CD4-positive, CD25-positive, alpha-beta regulatory T cell (primary cell): ENCODE measurements at regions not wholly inside any gene's neighbourhood (a gene's known extent, or its start where the extent isn't known, plus 50 kb on each side); places are given as distances from the start of the nearest gene placed in this dataset.

Source experiments
- ATAC-seq, 2 donors: fragments of 150-1000 bp; cut with Tn5 transposase; one replicate each; pipeline ENCODE4 v1.10.0; 2021; ENCODE audit warnings: low read depth in 2 of 2, moderate number of reproducible peaks in 2 of 2, moderate library complexity in 1 of 2
- DNase-seq, 3 donors: peaks; one replicate each; pipeline versions ENCODE4 v3.0.0 to v3.0.0-alpha.2; 2012 to 2022; ENCODE audit warnings: mixed read lengths in 1 of 3
- H3K27ac ChIP-seq: one replicate; pipeline ENCODE4 v1.7.0; 2013; ENCODE audit warnings: mild to moderate bottlenecking, low read length; ENCODE audit not compliant: insufficient read depth, poor library complexity, severe bottlenecking
- H3K27me3 ChIP-seq: one replicate; pipeline ENCODE4 v1.7.0; 2013; ENCODE audit warnings: low read length; ENCODE audit not compliant: control insufficient read depth, insufficient read depth
- H3K36me3 ChIP-seq: one replicate; pipeline ENCODE4 v1.7.0; 2013; ENCODE audit warnings: mild to moderate bottlenecking, low read length, moderate library complexity; ENCODE audit not compliant: control insufficient read depth, insufficient read depth
- H3K4me1 ChIP-seq: 2 replicates; pipeline ENCODE4 v1.7.0; 2013; ENCODE audit warnings: mild to moderate bottlenecking, low read length; ENCODE audit not compliant: insufficient read depth, control insufficient read depth, poor library complexity, severe bottlenecking
- H3K4me3 ChIP-seq: one replicate; pipeline ENCODE4 v1.7.0; 2013; ENCODE audit warnings: low read depth, mild to moderate bottlenecking, low read length, moderate library complexity
- H3K9me3 ChIP-seq, 2 experiments: 1 replicate in 1 of 2; 2 replicates in 1 of 2; pipeline ENCODE4 v1.7.0; 2013; ENCODE audit warnings: low read length in 2 of 2, mild to moderate bottlenecking in 1 of 2, moderate library complexity in 1 of 2; ENCODE audit not compliant: control insufficient read depth in 2 of 2
- H3K27ac Mint-ChIP-seq, 3 donors: one replicate each; pipeline ENCODE4 v1.8.0; 2020 to 2022; ENCODE audit warnings: mild to moderate bottlenecking in 3 of 3, mixed read lengths in 3 of 3, moderate library complexity in 2 of 3
- H3K27me3 Mint-ChIP-seq: one replicate; pipeline ENCODE4 v1.8.0; 2022; ENCODE audit warnings: mild to moderate bottlenecking, mixed read lengths
- H3K36me3 Mint-ChIP-seq: one replicate; pipeline ENCODE4 v1.8.0; 2020; ENCODE audit warnings: mixed read lengths
- H3K4me1 Mint-ChIP-seq, 4 donors: one replicate each; pipeline ENCODE4 v1.8.0; 2020 to 2022; ENCODE audit warnings: mixed read lengths in 4 of 4, mild to moderate bottlenecking in 1 of 4
- H3K4me3 Mint-ChIP-seq, 4 donors: one replicate each; pipeline ENCODE4 v1.8.0; 2020 to 2022; ENCODE audit warnings: mild to moderate bottlenecking in 4 of 4, mixed read lengths in 4 of 4, moderate library complexity in 3 of 4
- H3K9me3 Mint-ChIP-seq, 7 donors: one replicate each; pipeline ENCODE4 v1.8.0; 2020 to 2022; ENCODE audit warnings: mixed read lengths in 7 of 7, mild to moderate bottlenecking in 3 of 7, moderate library complexity in 2 of 7

DNA sequence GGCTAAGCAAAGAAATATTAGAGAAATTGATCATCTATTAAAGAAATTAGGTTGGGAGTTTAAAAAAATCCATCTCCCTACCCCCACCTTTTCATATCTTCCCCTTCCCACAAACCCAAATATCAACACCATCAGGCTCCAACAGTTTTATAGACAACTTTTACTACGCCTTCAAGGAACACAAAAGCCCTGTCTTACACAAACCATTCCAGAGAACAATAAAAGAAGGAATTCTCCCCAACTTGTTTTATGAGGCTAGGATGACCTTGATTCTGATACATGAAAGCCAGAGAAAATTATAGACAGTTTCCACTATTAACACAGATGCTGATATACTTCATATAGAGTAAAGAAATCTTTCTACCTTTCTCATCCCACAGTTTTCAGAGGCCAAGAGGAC is 211.6 kb downstream of the OSR1 start:
- no peaks in the 10 kb centered on the region for H3K27me3 ChIP-seq
- H3K27ac ChIP-seq: no peak overlapping the region
- peaks cover 0 to 8% of the 10 kb centered on the region in 2 experiments for H3K9me3 ChIP-seq
- H3K36me3 Mint-ChIP-seq: no peaks in the 10 kb centered on the region
- no peaks in the 10 kb centered on the region for H3K4me1 ChIP-seq
- H3K4me1 Mint-ChIP-seq: no peaks in the 10 kb centered on the region
- no peak overlapping the region for H3K27ac Mint-ChIP-seq
- ATAC-seq (no peak), DNase-seq (no peak)
- no peaks in the 10 kb centered on the region for H3K27me3 Mint-ChIP-seq
- peaks cover 0 to 16% (median 4%) of the 10 kb centered on the region in 7 donors for H3K9me3 Mint-ChIP-seq
- no peak overlapping the region for H3K4me3 ChIP-seq
- H3K4me3 Mint-ChIP-seq: no peak overlapping the region
- H3K36me3 ChIP-seq: no peaks in the 10 kb centered on the region

DNA sequence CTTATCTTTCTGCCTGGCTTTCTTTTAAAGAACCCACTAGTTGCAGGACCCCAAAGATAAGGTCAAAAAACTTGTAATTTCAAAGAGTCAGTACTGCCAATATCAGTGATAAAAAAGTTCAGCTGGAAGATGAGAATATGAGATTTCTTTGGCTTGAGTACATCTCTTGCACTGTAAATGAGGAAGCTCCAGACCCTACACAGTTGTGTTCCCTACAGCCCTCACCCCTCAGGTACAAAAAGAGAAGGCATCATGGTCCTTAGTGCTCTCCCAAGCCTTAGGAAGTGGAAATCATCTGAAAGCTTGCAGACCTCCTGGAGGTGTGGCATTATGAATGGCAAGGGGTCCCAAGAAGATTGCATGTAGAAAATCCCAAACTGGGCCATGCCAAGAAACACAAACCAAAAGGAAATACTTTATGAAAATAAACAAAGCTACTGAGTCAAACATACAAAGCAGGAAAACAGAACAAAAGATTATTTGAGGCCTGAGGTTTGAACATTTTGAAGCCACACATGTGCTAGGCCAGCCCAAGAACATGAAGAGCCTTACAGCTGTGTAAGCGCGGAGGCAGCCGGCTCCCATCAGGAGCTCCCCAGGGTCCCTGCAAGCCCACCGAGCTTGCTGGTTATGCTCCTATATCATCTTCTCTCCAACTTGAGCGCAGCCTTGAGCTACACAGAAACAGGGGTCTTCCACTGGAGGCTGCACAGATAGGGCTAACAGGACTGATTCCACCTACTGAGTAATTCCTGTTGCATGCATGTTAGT is 217.0 kb downstream of the OSR1 start:
- Mint-ChIP-seq H3K27ac (no peak overlapping the region), H3K36me3 (no peaks in the 10 kb centered on the region), H3K4me3 (no peak overlapping the region), H3K27me3 (no peaks in the 10 kb centered on the region), H3K4me1 (no peaks in the 10 kb centered on the region), H3K9me3 (no peaks in the 10 kb centered on the region)
- Histone ChIP-seq H3K4me3 (no peak overlapping the region), H3K27ac (no peak overlapping the region), H3K4me1 (no peaks in the 10 kb centered on the region), H3K27me3 (no peaks in the 10 kb centered on the region), H3K9me3 (no peaks in the 10 kb centered on the region), H3K36me3 (no peaks in the 10 kb centered on the region)
- DNase-seq (no peak), ATAC-seq (no peak)

DNA sequence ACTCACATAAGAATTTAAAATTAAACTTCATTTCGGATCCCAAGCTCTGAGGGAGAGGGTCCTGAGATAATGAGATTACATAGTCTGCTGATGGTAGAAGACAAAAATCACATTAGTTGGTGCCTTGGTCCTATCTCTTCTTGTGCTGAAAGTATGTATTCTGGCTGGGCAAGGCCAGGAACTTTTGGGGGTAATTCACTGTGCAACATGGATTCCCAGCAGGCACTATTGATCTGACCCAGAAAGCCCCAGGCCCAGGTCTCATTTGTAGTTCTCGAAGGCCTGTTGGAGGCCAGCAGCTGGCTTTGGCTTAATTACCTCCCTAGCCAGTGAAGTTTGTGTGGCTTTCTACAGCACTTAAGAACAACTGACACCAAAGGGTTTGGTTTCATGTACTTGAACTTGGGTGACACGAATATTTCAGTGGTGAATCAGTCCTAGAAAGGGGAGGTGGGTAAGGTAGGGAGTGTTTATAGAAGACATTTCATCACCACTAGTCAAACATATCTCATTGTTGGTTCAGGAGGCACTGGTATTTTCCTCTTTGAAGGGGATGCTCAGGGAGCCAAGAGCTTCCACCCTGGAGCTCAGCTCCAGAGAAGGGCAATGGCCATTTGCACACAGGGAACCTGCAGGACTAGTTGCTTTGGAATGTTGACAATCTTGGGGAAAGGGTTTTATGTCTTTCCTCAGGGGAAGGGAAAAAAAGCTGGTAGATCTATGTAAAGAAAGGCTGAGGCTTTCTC is 217.8 kb downstream of the OSR1 start:
- ATAC-seq: no peak
- Histone ChIP-seq H3K27me3 (no peaks in the 10 kb centered on the region), H3K9me3 (no peaks in the 10 kb centered on the region), H3K36me3 (no peaks in the 10 kb centered on the region), H3K4me3 (no peak overlapping the region), H3K27ac (no peak overlapping the region), H3K4me1 (no peaks in the 10 kb centered on the region)
- Mint-ChIP-seq H3K27ac (no peak overlapping the region), H3K36me3 (no peaks in the 10 kb centered on the region), H3K4me1 (no peaks in the 10 kb centered on the region), H3K4me3 (no peak overlapping the region), H3K9me3 (no peaks in the 10 kb centered on the region), H3K27me3 (no peaks in the 10 kb centered on the region)
- DNase-seq: no peak

DNA sequence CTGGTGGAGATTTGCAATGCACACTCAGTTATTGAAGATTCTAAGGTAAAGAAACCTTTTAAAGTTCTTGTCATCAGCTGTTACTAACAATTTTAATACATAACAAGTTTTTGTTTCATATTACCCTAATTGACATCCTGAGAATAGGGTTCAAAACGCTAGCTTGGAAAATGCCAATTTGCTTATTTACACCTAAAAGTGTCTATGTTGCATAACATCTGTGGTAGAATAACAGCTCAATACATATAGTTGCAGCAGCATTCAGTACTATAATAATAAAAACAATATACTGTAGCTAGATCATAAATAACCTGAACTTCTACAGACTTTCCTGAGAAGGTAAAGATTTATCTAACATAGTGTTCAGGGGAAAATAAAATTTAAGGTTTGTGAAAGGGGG is 219.0 kb downstream of the OSR1 start:
- no peak overlapping the region for H3K27ac ChIP-seq
- no peak for ATAC-seq

DNA sequence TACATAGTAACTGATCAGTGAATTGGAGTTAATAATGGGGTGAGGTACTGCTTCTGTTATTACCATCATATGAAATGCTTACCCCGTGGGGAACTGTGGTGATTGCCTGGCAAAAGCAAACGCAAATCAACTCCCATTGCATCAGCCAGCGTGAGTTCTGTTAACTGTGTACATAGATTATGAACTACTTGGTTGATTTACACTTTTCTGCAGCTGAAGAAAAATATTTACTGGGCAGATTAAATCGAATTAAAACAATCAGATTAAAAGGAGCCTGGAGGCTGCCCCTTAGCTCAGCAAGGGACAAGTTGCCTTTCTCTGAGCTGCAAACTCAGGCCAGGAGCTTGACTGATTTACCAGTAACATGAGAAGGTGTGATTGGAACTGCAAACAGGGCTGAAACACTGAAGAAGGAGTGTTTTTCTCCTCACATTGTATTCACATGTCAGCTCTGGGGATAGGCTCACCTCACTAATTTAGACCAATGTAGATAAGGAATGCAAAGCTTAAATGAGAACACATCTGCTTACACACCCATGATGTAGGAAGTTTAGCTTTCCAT is 220.1 kb downstream of the OSR1 start:
- Mint-ChIP-seq H3K9me3 (peaks cover 0 to 3% (median 0%) of the 10 kb centered on the region in 7 donors), H3K27ac (no peak overlapping the region), H3K4me3 (no peak overlapping the region), H3K27me3 (no peaks in the 10 kb centered on the region), H3K36me3 (no peaks in the 10 kb centered on the region), H3K4me1 (no peaks in the 10 kb centered on the region)
- DNase-seq: no peak
- Histone ChIP-seq H3K9me3 (no peaks in the 10 kb centered on the region), H3K36me3 (no peaks in the 10 kb centered on the region), H3K4me3 (no peak overlapping the region), H3K27ac (no peak overlapping the region), H3K27me3 (no peaks in the 10 kb centered on the region), H3K4me1 (no peaks in the 10 kb centered on the region)
- no peak for ATAC-seq

More for the DNA sequence above, 219.0 kb downstream of the OSR1 start:
- no peak for DNase-seq
- Histone ChIP-seq H3K4me3 (no peak overlapping the region), H3K36me3 (no peaks in the 10 kb centered on the region), H3K9me3 (no peaks in the 10 kb centered on the region), H3K27me3 (no peaks in the 10 kb centered on the region), H3K4me1 (no peaks in the 10 kb centered on the region)
- no peak overlapping the region for H3K4me3 Mint-ChIP-seq
- H3K9me3 Mint-ChIP-seq: peaks cover 0 to 3% (median 0%) of the 10 kb centered on the region in 7 donors
- H3K36me3 Mint-ChIP-seq: no peaks in the 10 kb centered on the region
- no peaks in the 10 kb centered on the region for H3K27me3 Mint-ChIP-seq
- no peaks in the 10 kb centered on the region for H3K4me1 Mint-ChIP-seq
- no peak overlapping the region for H3K27ac Mint-ChIP-seq

DNA sequence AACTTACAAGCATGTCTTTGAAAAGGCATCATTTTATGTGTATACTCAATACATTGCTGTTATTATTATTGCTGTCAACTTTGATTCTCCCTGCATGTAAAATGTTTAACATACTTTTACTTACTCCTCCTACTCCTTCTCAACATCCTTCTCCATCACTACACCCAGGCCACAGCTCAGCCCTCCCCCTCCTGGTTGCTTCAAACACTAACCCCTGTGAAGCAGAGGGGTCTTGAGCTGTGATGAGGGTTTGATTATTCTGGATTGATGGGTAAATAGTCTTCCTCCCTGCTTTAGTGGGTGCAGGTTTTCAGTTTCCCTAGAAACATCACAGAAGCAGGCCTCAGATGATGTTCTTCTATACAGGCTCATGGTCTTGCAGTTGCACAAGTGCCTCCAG is 221.0 kb downstream of the OSR1 start:
- H3K4me3 ChIP-seq: no peak overlapping the region
- H3K4me1 Mint-ChIP-seq: no peaks in the 10 kb centered on the region
- H3K4me1 ChIP-seq: no peaks in the 10 kb centered on the region
- no peaks in the 10 kb centered on the region for H3K9me3 ChIP-seq
- ATAC-seq: no peak
- H3K27me3 Mint-ChIP-seq: no peaks in the 10 kb centered on the region
- no peaks in the 10 kb centered on the region for H3K36me3 ChIP-seq
- DNase-seq: no peak
- no peak overlapping the region for H3K27ac Mint-ChIP-seq
- peaks cover 0 to 3% (median 0%) of the 10 kb centered on the region in 7 donors for H3K9me3 Mint-ChIP-seq
- H3K27ac ChIP-seq: no peak overlapping the region
- no peak overlapping the region for H3K4me3 Mint-ChIP-seq
- no peaks in the 10 kb centered on the region for H3K27me3 ChIP-seq
- H3K36me3 Mint-ChIP-seq: no peaks in the 10 kb centered on the region

DNA sequence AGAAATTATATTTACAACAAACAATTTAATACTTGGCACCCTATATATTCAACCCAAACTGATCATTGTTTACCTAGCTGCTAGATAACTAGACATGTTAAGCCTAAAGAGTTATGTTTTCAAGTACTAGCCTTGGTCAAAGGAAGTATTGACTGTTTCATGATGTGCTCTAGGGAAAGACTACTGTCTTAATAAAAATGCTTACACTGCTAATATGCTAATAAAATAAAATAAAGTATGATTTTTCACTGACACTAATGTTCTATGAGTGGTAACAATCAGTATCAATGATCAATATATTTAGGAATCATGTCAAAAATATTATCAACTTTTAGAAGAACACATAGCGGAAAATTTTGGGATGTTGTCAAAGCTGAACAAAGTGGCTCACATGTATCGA is 225.5 kb downstream of the OSR1 start:
- no peak overlapping the region for H3K27ac ChIP-seq
- no peaks in the 10 kb centered on the region for H3K36me3 ChIP-seq
- no peak overlapping the region for H3K27ac Mint-ChIP-seq
- peaks cover 0 to 3% (median 0%) of the 10 kb centered on the region in 7 donors for H3K9me3 Mint-ChIP-seq
- no peaks in the 10 kb centered on the region for H3K36me3 Mint-ChIP-seq
- DNase-seq (no peak), ATAC-seq (no peak)
- H3K27me3 Mint-ChIP-seq: no peaks in the 10 kb centered on the region
- no peak overlapping the region for H3K4me3 Mint-ChIP-seq
- H3K4me3 ChIP-seq: no peak overlapping the region
- no peaks in the 10 kb centered on the region for H3K4me1 ChIP-seq
- H3K9me3 ChIP-seq: no peaks in the 10 kb centered on the region
- H3K27me3 ChIP-seq: no peaks in the 10 kb centered on the region
- no peaks in the 10 kb centered on the region for H3K4me1 Mint-ChIP-seq
